ENCODE measurements at regions not wholly inside any gene's neighbourhood (a gene's known extent, or its start where the extent isn't known, plus 50 kb on each side); places are given as distances from the start of the nearest gene placed in this dataset.

DNA sequence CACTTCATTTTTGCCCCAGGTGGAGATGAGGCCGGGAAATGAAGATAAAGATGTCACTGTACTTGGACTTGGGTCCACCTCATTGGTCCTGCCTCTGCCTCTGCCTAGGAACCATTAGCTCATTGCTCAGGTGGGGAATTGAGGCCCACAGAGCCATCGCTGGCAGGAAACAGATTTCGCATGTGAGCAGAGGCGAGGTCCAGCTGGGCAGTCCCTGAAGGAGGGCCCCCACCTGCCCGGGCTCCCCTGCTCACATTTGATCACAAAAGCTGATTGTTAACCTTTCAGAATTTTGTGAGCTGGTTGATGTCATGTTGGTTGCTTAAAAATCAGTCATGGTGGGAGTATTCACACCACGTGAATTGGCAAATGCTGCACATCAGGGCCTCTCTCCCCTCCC lies 273.8 kb upstream of the MVB12B start:
- TF ChIP-seq, protein P1, sequence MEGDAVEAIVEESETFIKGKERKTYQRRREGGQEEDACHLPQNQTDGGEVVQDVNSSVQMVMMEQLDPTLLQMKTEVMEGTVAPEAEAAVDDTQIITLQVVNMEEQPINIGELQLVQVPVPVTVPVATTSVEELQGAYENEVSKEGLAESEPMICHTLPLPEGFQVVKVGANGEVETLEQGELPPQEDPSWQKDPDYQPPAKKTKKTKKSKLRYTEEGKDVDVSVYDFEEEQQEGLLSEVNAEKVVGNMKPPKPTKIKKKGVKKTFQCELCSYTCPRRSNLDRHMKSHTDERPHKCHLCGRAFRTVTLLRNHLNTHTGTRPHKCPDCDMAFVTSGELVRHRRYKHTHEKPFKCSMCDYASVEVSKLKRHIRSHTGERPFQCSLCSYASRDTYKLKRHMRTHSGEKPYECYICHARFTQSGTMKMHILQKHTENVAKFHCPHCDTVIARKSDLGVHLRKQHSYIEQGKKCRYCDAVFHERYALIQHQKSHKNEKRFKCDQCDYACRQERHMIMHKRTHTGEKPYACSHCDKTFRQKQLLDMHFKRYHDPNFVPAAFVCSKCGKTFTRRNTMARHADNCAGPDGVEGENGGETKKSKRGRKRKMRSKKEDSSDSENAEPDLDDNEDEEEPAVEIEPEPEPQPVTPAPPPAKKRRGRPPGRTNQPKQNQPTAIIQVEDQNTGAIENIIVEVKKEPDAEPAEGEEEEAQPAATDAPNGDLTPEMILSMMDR (IDR thresholded peaks at IDR 0.05; ENCODE audit: low read depth, low read length, poor library complexity, severe bottlenecking), result no peak
- no peak for TF ChIP-seq EZH2phosphoT487 (IDR thresholded peaks at IDR 0.05; ENCODE audit: borderline replicate concordance, low read length)

Measured in DOHH2 (cell line).